Left lung (tissue), 4 donors: ENCODE measurements at regions not wholly inside any gene's neighbourhood (a gene's known extent, or its start where the extent isn't known, plus 50 kb on each side); places are given as distances from the start of the nearest gene placed in this dataset.
A peak's percentile ranks its signal among the peaks of the same experiment; 100 is the strongest.

Source experiments
- ATAC-seq: fragments of 200-7000 bp; cut with Tn5 transposase; one replicate; pipeline ENCODE4 v1.9.1; 2020; ENCODE audit warnings: moderate library complexity
- DNase-seq, 4 donors: peaks; one replicate each; pipeline ENCODE4 v3.0.0-alpha.2; 2013 to 2020
- H3K27ac ChIP-seq, 2 donors: fragments of 200-600 bp; sonication (generic) in 1 of 2; one replicate each; pipeline versions ENCODE4 v1.5.0 to v1.8.0; 2020 to 2021
- H3K27me3 ChIP-seq, 2 donors: fragments of 200-600 bp; sonication (generic) in 1 of 2; one replicate each; pipeline versions ENCODE4 v1.5.0 to v1.8.0; 2020 to 2021
- H3K36me3 ChIP-seq, 2 donors: fragments of 200-600 bp; sonication (generic) in 1 of 2; one replicate each; pipeline versions ENCODE4 v1.5.0 to v1.8.0; 2020 to 2021
- H3K4me1 ChIP-seq, 2 donors: fragments of 200-600 bp; one replicate each; pipeline ENCODE4 v1.8.0; 2021
- H3K4me3 ChIP-seq, 2 donors: fragments of 200-600 bp; sonication (generic) in 1 of 2; one replicate each; pipeline versions ENCODE4 v1.5.0 to v1.8.0; 2020 to 2021; ENCODE audit warnings: mild to moderate bottlenecking in 1 of 2
- H3K9me3 ChIP-seq, 2 donors: fragments of 200-600 bp; sonication (generic) in 1 of 2; one replicate each; pipeline versions ENCODE4 v1.5.0 to v1.8.0; 2020 to 2021
- intact Hi-C, 2 donors: fragments of 100-400 bp; cut with DNase I; formaldehyde crosslinking; loops; one replicate each; pipeline versions ENCODE4 v1.11.2 to v1.14.2; 2022
- TF ChIP-seq, protein P1 (sequence below), 2 donors: fragments of 200-600 bp; sonication (generic) in 1 of 2; IDR thresholded peaks; one replicate each; pipeline versions ENCODE4 v1.5.0 to v1.8.0; 2021; ENCODE audit warnings: antibody characterized with exemption in 2 of 2
- donor health status: DM: no; HTN: yes; CAD: no.
- donor health status: DM: no; HTN: no; CAD: no.

GRCh38 chr1:168474322-168474721 is 69.5 kb downstream of the XCL2 start:
- peaks cover 10 to 35% of the 10 kb centered on the region in 2 donors for H3K4me1 ChIP-seq
- DNase-seq: no peak
- H3K36me3 ChIP-seq: no peaks in the 10 kb centered on the region
- no peak for ATAC-seq
- intact Hi-C loops: no loop called here
- no peak overlapping the region for H3K27ac ChIP-seq
- TF ChIP-seq, protein P1, sequence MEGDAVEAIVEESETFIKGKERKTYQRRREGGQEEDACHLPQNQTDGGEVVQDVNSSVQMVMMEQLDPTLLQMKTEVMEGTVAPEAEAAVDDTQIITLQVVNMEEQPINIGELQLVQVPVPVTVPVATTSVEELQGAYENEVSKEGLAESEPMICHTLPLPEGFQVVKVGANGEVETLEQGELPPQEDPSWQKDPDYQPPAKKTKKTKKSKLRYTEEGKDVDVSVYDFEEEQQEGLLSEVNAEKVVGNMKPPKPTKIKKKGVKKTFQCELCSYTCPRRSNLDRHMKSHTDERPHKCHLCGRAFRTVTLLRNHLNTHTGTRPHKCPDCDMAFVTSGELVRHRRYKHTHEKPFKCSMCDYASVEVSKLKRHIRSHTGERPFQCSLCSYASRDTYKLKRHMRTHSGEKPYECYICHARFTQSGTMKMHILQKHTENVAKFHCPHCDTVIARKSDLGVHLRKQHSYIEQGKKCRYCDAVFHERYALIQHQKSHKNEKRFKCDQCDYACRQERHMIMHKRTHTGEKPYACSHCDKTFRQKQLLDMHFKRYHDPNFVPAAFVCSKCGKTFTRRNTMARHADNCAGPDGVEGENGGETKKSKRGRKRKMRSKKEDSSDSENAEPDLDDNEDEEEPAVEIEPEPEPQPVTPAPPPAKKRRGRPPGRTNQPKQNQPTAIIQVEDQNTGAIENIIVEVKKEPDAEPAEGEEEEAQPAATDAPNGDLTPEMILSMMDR (IDR thresholded peaks at IDR 0.05): no peak
- no peaks in the 10 kb centered on the region for H3K27me3 ChIP-seq
- no peak overlapping the region for H3K4me3 ChIP-seq
- H3K9me3 ChIP-seq: peaks cover 0 to 11% of the 10 kb centered on the region in 2 donors

- Histone ChIP-seq H3K4me3 (no peak overlapping the region), H3K4me1 (peaks cover 10 to 38% of the 10 kb centered on the region in 2 donors), H3K36me3 (no peaks in the 10 kb centered on the region), H3K9me3 (peaks cover 0 to 11% of the 10 kb centered on the region in 2 donors), H3K27ac (no peak overlapping the region), H3K27me3 (no peaks in the 10 kb centered on the region)
- TF ChIP-seq, protein P1 (IDR thresholded peaks at IDR 0.05): no peak
- intact Hi-C loops: no loop called here
- DNase-seq (no peak), ATAC-seq (no peak)
Observed at GRCh38 chr1:168473126-168473525, 70.7 kb downstream of the XCL2 start.

DNA sequence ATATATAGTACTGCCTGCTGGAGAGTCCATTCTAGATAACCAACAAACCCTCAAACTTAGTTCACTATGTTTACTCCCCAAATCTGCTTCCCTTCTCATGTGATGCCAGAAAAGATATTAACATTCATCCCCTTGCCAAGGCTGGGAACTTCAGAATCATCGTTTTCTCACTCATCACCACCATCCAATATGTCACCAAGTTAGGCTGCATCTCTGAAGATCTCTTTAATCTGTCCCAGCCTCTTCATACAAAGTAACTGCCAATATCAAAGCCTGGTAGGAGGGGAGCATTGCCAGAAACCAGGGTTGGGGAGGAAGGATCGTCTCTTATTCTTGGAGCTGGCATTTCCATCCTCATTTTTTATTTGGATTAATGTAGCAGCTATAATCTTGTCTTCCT is 71.6 kb downstream of the XCL2 start:
- H3K27me3 ChIP-seq: no peaks in the 10 kb centered on the region
- H3K9me3 ChIP-seq: peaks cover 0 to 11% of the 10 kb centered on the region in 2 donors
- H3K36me3 ChIP-seq: no peaks in the 10 kb centered on the region
- H3K27ac ChIP-seq: no peak overlapping the region
- TF ChIP-seq, protein P1 (IDR thresholded peaks at IDR 0.05): no peak
- ATAC-seq: no peak
- no peak overlapping the region for H3K4me3 ChIP-seq
- H3K4me1 ChIP-seq: peaks cover 10 to 40% of the 10 kb centered on the region in 2 donors
- DNase-seq: no peak
- intact Hi-C loops: no loop called here

DNA sequence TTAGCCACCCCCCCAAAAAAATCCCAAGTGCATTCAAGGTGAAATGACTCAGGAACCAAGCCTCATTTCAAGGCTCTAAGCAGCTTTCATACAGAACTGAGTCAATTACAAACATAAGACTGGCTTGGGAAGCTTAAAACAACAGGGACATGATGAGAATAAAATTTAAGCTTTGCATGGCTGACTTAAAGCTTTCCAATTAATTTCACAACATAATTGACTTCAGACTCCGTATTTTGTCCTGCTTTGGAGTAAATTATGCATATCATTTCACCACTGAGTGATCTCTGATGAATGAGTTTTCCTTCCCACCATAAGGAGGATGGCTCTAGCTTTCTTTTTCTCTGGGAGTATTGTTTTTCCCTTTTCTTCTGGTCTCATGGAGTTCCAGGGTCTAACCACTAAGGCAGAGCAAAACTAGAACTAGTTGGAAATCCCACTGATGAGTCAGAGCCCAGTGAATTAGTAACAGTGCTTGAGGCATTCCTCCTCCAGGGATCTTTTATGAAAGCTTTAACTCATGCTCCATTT is 72.8 kb downstream of the XCL2 start:
- ATAC-seq (peak; percentile 68), DNase-seq (no peak)
- intact Hi-C loops: no loop called here
- H3K27me3 ChIP-seq: no peaks in the 10 kb centered on the region
- TF ChIP-seq, protein P1 (IDR thresholded peaks at IDR 0.05): no peak
- H3K27ac ChIP-seq: no peak overlapping the region
- H3K4me1 ChIP-seq: peaks cover 10 to 43% of the 10 kb centered on the region in 2 donors
- no peak overlapping the region for H3K4me3 ChIP-seq
- peaks cover 0 to 11% of the 10 kb centered on the region in 2 donors for H3K9me3 ChIP-seq
- H3K36me3 ChIP-seq: no peaks in the 10 kb centered on the region

- H3K27me3 ChIP-seq: no peaks in the 10 kb centered on the region
- peaks cover 0 to 9% of the 10 kb centered on the region in 2 donors for H3K9me3 ChIP-seq
- TF ChIP-seq, protein P1 (IDR thresholded peaks at IDR 0.05): no peak
- DNase-seq: peak in 1 of 4 donors; percentile 51
- peak; percentile 69 for ATAC-seq
- no peak overlapping the region for H3K4me3 ChIP-seq
- H3K27ac ChIP-seq: no peak overlapping the region
- H3K36me3 ChIP-seq: no peaks in the 10 kb centered on the region
- H3K4me1 ChIP-seq: peaks cover 10 to 44% of the 10 kb centered on the region in 2 donors
- intact Hi-C loops: no loop called here
Observed at GRCh38 chr1:168469690-168470089, 74.1 kb downstream of the XCL2 start.
